Esophagus muscularis mucosa (tissue), 4 donors: ENCODE measurements at regions not wholly inside any gene's neighbourhood (a gene's known extent, or its start where the extent isn't known, plus 50 kb on each side); places are given as distances from the start of the nearest gene placed in this dataset.

Experiments used
- EP300 ChIP-seq: sonication (generic); formaldehyde crosslinking; IDR thresholded peaks from one replicate; pipeline ENCODE4 v1.6.1; 2017; ENCODE audit warnings: antibody characterized with exemption
- POLR2A ChIP-seq: fragments of 450-650 bp; IDR thresholded peaks from one replicate; pipeline ENCODE4 v1.6.1; 2017; ENCODE audit warnings: antibody characterized with exemption, moderate library complexity, mild to moderate bottlenecking, low read depth
- TF ChIP-seq, protein P1 (sequence below), 3 experiments: fragments of 200-600 bp in 2 of 3; fragments of 450-650 bp in 1 of 3; sonication (generic) in 2 of 3; IDR thresholded peaks; one replicate each; pipeline ENCODE4 v1.5.1; 2017 to 2019; ENCODE audit warnings: antibody characterized with exemption in 3 of 3, mild to moderate bottlenecking in 2 of 3, moderate library complexity in 1 of 3

GRCh38 chr14:53608369-53608768 lies 348.3 kb downstream of the BMP4 start:
- TF ChIP-seq, protein P1, sequence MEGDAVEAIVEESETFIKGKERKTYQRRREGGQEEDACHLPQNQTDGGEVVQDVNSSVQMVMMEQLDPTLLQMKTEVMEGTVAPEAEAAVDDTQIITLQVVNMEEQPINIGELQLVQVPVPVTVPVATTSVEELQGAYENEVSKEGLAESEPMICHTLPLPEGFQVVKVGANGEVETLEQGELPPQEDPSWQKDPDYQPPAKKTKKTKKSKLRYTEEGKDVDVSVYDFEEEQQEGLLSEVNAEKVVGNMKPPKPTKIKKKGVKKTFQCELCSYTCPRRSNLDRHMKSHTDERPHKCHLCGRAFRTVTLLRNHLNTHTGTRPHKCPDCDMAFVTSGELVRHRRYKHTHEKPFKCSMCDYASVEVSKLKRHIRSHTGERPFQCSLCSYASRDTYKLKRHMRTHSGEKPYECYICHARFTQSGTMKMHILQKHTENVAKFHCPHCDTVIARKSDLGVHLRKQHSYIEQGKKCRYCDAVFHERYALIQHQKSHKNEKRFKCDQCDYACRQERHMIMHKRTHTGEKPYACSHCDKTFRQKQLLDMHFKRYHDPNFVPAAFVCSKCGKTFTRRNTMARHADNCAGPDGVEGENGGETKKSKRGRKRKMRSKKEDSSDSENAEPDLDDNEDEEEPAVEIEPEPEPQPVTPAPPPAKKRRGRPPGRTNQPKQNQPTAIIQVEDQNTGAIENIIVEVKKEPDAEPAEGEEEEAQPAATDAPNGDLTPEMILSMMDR (IDR thresholded peaks at IDR 0.05) = no peak
- TF ChIP-seq EP300 (no peak), POLR2A (no peak)
